ENCODE measurements at regions not wholly inside any gene's neighbourhood (a gene's known extent, or its start where the extent isn't known, plus 50 kb on each side); places are given as distances from the start of the nearest gene placed in this dataset.

- no peak for DNase-seq (ENCODE audit: low read depth)
- no peak overlapping the region for H3K4me3 ChIP-seq (ENCODE audit: low read length)
- TF ChIP-seq CTCF (conservative IDR thresholded peaks at IDR 0.05; ENCODE audit: low read depth, low read length), result no peak
These were observed 170.9 kb upstream of the PPFIA2 start for GRCh38 chr12:81930037-81930436.

GRCh38 chr12:81896771-81897170 lies 137.6 kb upstream of the PPFIA2 start:
- no peak overlapping the region for H3K4me3 ChIP-seq (ENCODE audit: low read length)
- TF ChIP-seq CTCF (conservative IDR thresholded peaks at IDR 0.05; ENCODE audit: low read depth, low read length), result no peak
- no peak for DNase-seq (ENCODE audit: low read depth)

- TF ChIP-seq CTCF (conservative IDR thresholded peaks at IDR 0.05; ENCODE audit: low read depth, low read length), result no peak
- DNase-seq (ENCODE audit: low read depth), result no peak
- no peak overlapping the region for H3K4me3 ChIP-seq (ENCODE audit: low read length)
These were observed 129.8 kb upstream of the PPFIA2 start for GRCh38 chr12:81888961-81889360.

- peak; percentile 78 for DNase-seq (ENCODE audit: low read depth)
- no peak overlapping the region for H3K4me3 ChIP-seq (ENCODE audit: low read length)
- TF ChIP-seq CTCF (conservative IDR thresholded peaks at IDR 0.05; ENCODE audit: low read depth, low read length), result no peak
These were observed 129.1 kb upstream of the PPFIA2 start for GRCh38 chr12:81888106-81888740.

- DNase-seq (ENCODE audit: low read depth), result no peak
- TF ChIP-seq CTCF (conservative IDR thresholded peaks at IDR 0.05; ENCODE audit: low read depth, low read length), result no peak
- no peak overlapping the region for H3K4me3 ChIP-seq (ENCODE audit: low read length)
These were observed 115.4 kb upstream of the PPFIA2 start for GRCh38 chr12:81874586-81874985.

- no peak for DNase-seq (ENCODE audit: low read depth)
- H3K4me3 ChIP-seq (ENCODE audit: low read length), result no peak overlapping the region
- TF ChIP-seq CTCF (conservative IDR thresholded peaks at IDR 0.05; ENCODE audit: low read depth, low read length), result no peak
These were observed 115.0 kb upstream of the PPFIA2 start for GRCh38 chr12:81874166-81874565.

- H3K4me3 ChIP-seq (ENCODE audit: low read length), result no peak overlapping the region
- TF ChIP-seq CTCF (conservative IDR thresholded peaks at IDR 0.05; ENCODE audit: low read depth, low read length), result no peak
- no peak for DNase-seq (ENCODE audit: low read depth)
These were observed 113.2 kb upstream of the PPFIA2 start for GRCh38 chr12:81872400-81872799.
